ENCODE measurements at regions not wholly inside any gene's neighbourhood (a gene's known extent, or its start where the extent isn't known, plus 50 kb on each side); places are given as distances from the start of the nearest gene placed in this dataset.

DNA sequence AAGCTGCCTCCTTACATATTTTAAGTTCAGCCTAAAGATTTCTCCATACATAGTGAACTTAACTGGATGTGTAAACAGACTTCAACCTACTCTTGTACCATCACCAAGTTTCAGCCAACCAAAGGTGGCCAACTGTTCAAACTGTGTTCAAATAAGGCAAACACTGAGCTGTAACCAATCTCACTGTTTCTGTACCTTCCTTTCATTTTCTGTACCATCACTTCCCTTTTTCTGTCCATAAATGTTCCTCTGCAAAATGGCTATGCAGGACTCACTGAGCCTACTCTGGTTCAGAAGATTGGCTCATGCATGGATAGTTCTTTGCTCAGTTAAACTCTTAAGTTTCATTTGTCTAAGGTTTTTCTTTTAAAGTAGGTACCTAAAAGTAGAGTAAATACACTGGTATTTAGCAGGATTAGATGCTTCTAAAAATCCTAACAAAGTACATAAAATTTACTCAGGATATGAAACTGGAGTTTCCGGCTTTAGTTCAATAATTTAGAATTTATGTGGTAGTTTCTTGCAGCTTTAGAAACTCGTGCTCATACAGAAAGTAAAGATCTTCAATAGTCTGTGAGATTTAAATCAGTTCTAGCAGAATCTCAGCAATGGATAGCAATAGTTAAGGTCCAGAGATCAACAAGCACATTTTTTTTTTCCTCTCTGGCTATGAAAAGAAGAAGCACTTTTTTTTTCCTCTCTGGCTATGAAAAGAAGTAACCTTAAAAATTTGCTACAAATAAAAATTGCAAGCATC, 282.0 kb upstream of the PPFIA2 start:
- no peak for DNase-seq (ENCODE audit: low read depth in 2 of 2)

DNA sequence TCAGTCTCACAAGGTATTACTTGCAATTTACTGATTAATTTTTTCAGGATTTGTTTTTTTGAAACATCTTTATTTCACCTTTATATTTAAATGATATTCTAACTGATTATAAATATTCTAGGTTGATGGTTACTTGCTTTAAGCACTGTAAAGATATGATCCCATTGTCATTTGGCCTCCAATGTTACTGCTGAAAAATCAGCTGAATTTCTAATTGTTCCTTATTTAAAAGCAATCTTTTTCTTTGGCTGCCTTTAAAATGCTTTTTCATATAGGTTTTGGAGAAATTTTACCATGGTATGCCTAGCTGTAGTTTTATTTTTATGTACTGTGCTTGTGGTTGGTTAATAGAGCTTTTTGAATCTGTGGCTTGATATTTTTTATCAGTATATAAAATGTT, 275.6 kb upstream of the PPFIA2 start:
- no peak for DNase-seq (ENCODE audit: low read depth in 2 of 2)

DNA sequence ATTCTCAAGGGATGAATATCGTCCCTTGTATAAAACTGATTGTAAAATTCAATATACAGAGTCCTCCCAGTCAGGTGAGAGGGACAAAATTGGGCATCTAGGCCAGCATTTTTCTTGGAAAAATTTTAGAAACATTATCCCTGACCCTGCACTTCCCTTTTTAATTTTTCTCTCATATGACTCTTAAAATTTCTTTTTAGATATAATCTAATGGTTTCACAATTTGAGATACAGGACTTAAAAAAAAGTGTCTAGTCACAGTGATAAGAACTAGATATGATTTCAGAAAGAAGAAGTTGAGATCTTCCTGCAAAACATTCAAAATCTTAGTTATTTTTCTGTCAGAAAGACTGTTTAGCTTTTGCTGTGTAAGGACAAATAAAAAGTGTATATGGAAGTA, 270.8 kb upstream of the PPFIA2 start:
- no peak for DNase-seq (ENCODE audit: low read depth in 2 of 2)

DNA sequence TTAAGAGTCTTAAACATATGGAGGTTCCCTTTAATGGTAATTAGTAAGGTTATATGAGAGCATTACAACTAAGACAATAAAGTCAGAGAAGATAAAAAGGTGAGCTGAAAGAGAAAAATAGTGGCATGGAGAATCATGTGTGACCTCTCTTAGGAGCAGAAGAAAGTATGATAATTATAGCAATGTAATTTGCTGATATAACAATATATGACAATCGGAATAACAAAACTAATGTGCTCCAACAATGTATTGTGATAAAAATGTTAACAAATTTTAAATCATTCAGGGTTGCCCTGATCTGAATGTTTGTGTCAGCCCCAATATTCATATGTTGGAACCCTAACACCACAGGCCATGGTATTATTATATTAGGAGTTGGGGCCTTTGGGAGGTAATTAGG, 269.6 kb upstream of the PPFIA2 start:
- DNase-seq (ENCODE audit: low read depth in 2 of 2) = no peak

DNA sequence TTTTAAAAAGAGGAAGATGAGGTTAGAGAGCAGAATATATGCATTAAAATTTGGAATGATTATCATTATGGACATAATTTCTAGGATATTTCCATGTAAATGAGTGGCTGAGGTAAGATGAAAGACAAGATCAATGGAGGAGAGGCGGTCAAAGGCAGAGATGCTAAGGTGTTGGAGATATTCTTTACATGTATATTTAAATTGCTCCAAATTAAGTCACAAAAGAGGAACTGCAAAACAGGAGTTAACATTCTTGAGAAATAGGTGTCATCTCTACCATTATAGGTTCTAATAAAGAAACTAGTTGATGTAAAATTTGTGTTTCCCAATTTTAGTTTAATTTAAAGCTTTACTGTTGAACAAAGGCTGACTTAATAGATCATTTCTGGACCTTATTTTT, 268.5 kb upstream of the PPFIA2 start:
- DNase-seq (ENCODE audit: low read depth in 2 of 2) = no peak

DNA sequence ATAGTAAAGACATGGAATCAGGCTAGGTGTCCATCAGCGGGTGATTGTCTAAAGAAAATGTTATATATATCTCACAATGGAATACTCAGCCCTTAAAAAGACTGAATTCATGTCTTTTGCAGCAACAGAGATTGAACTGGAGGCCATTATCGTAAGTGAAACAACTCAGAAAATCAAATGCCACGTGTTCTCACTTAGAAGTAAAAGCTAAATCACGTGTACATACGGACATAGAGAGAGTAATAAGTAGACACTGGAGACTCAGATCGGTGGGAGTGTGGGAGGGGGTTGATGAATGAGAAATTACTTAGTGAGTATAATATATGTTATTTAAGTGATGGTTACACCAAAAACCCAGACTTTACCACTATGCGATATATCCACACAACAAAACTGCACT, 266.3 kb upstream of the PPFIA2 start:
- DNase-seq (ENCODE audit: low read depth in 2 of 2) = no peak

DNA sequence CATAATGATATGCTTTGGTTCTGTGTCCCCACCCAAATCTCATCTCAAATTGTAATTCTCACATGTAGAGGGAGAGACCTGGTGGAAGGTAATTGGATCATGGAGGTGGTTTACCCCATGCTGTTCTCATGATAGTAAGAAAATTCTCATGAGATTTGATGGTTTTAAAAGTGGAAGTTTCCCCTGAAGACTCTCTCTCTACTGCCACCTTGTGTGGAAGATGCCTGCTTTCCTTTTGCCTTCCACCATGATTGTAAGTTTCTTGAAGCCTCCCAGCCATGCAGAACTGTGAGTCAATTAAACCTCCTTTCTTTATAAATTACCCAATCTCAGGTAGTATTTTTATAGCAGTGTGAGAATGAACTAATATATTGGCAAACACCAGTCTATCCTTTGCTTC, 260.4 kb upstream of the PPFIA2 start:
- no peak for DNase-seq (ENCODE audit: low read depth in 2 of 2)

DNA sequence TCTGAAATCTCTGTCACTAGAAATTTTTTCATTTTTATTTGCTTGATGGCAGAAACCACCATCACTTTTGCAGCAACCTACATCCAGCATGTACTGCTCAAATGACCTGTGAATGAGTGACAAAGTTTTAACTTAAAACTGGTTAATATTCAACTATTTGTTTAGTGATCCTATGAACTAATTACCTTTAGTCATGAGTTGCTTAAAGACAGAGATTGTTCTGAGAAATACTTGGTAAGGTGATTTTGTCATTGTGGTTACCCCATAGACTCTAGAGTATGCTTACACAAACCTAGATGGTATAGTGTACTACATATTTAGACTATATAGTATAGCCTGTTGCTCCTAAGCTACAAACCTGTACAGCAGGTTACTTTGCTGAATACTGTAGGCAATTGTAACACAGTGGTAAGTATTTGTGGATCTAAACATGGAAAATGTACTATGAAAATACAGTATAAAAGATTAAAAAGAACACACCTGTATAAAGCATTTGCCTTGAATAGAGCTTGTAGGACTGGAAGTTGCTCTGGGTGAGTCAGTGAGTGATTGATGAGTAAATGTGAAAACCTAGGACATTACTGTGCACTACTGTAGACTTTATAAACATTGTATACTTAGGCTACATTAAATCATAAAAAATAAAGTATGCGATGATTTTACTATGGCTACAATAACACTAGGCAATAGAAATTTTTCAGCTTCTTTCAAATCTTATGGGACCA, 256.6 kb upstream of the PPFIA2 start:
- no peak for DNase-seq (ENCODE audit: low read depth in 2 of 2)

DNA sequence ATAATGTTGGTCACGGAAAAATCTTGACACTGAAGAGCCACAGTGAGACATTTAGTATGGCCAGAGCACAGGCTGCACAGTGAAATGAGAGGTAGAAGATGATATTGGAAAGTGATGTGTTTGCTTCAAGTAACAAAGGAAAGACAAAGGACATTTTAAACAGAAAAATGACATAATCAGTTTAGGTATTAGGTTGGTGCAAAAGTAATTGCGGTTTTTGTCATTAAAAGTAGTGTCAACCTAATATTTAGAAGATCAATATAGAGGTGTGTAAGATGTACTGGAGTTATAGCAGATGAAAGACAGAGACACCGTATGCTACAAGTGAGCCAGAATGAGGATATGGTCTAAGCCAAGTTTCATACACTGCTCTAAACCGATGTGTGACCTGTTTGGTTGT, 253.0 kb upstream of the PPFIA2 start:
- no peak for DNase-seq (ENCODE audit: low read depth in 2 of 2)

DNA sequence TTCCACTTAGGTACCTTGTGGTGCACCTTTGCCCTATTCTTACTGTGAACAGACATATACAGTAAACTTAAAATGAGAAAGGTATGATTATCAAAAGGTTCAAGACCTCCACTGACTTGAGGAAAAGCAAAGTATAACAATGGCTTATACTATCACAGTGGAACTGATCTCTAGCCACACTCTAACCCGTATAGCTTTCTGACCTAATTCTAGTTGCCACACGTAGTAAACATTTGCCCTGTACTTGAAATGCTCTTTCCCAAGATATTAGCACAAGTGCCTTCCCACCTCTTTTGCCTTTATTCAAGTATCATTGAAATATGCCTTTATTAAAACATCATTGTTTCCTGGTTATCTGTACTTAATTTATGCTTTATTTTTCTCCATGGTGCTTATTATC, 250.4 kb upstream of the PPFIA2 start:
- no peak for DNase-seq (ENCODE audit: low read depth in 2 of 2)

DNA sequence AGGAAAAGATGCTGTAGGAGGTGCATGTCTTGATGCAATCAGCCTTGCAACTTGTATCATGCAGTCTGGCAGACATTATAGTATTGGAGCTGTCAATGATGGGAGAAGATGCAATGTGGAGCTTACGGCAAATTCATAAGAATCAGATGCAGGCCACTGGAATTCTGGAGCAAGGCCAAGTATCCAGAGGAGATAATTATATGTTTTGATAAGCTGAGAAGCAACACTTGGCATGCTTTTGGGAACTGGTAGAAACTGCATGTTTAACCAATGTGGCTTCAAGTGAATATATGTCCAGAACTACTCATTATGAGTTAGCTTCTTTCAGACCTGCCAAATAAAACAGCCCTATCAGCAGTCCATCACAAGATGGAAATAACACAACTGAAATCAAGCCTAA, 249.1 kb upstream of the PPFIA2 start:
- no peak for DNase-seq (ENCODE audit: low read depth in 2 of 2)

DNA sequence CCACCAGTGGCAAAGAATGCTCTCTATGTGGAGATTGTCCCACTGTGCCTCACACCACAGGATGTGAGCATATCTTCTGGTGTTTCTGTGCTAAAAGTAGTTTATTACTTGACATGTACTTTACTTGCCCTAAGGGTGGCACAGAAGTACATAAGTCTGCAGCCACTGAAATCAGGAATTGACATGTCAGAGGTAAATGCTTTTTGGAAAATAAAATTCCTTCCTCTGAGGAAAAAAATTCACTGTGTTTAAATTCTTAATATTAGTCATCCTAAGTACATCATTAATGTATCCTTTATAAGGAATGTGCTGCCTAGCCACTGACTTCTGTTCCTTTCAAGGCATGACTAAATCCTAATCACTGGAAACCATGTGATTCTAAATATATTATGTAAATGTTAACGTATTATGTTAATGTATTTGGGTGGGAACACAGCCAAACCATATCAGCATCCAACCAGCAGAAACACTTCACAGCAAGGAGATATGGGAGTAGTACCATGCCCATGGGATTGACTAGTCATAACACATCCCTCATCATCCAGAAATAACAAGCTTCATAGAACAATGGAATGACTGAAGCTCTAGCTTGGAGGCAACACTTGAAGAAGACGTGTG, 239.7 kb upstream of the PPFIA2 start:
- no peak for DNase-seq (ENCODE audit: low read depth in 2 of 2)

DNA sequence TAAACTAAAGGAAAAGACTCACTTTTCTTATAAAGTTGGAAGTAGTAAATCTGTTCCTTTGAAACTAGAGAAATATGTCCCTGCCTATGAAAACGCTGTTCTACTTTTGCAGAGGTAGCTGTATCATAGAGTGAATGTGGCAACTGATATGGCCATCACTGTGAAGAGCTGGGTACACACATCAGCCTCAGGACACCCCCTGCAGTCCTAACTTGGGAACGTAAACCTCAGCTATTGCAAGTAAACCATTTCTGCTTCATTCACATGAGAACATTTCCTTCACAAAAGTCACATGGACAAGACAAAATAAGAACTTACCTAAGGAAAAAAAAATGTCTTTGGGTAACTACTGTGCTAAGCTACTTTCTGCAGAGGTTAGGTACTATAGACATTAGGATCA, 233.3 kb upstream of the PPFIA2 start:
- DNase-seq (ENCODE audit: low read depth in 2 of 2) = peak in 1 of 2 experiments; percentile 4

DNA sequence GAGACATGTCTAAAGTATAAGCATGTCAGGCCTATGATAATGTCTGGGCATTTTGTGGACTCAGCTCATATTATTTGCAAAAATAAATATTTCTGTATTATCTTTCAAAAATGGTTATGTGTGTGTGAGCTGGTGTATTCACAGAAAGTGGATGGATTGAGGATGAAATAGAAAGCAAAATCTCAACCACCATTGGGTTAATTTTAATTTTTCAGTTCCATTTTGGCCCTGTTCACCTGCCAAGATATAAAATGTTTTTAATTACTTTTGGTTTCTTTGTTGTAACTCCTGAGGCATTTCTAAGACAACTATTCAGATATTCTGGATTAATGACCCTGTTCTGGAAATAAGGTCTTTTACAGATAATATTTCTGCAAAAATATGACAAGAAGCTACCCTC, 232.7 kb upstream of the PPFIA2 start:
- DNase-seq (ENCODE audit: low read depth in 2 of 2) = no peak

DNA sequence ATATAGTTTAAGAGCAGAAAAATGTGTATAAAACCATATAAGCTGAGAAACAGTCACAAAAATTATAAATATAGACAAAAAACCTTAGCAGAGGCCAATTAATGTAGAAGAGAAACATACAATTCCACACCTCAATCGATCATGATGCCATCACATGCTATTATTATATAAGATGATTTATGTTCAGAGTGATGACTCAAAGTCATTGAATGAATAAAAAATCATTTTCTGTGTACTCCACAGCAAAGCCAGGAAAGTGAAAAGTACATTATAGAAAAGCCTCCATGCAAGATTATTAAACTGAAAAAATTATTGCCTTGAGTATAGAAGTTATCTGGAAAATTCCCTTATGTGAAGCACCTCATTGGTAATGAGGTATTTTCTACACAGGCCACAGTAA, 229.2 kb upstream of the PPFIA2 start:
- no peak for DNase-seq (ENCODE audit: low read depth in 2 of 2)

DNA sequence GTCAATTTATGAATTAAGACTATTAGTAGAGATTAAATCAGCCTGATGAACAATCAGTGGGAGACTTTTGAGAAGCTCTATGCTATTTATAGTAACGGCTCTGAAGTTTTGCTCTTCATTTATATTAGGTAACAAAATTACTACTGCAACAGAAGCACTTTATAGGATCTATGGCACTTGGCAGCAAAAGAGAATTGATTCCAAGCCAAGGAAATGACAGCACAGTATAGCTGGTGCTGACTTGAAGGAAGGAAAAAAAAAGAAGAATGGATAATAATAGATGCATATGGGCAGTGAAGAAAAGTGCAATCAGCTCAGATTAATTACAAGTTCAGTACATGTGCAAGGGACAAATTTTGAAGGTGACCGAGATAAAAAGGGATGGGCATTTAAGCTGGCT, 228.2 kb upstream of the PPFIA2 start:
- DNase-seq (ENCODE audit: low read depth in 2 of 2) = no peak

DNA sequence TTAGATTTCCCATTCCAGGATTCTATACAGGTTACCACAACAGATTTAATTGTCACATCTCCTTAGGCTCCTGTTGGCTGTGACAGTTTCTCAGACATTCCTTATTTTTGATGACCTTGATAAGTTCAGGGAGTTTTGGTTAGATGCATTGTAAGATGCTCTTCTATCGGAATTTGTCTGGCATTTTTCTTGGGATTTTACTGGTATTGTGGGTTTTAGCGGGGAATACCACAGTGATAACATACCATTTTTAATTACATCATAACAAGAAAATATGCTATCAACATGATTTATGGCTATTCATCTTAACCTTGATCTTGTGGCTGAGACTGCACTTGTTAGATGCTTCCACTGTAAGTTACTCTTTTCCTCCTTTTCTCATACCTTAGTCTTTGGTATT, 217.5 kb upstream of the PPFIA2 start:
- no peak for DNase-seq (ENCODE audit: low read depth in 2 of 2)

DNA sequence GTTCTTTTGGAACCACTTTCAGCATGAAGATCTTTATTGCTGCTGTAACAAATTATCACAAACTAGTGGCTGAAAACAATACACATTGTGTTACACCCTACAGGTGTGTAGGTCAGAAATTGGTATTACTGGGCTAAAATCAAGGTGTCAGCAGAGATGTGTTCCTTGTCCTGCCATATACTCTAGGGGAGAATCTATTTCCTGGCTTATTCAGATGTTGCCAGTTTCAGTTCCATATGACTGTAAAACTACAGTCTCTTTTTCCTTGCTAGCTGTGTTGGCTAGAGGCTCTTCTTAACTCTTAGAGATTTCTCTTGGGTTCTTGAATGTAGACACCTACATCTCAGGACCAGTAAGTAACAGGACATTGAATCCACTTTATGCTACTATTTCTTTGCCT, 215.6 kb upstream of the PPFIA2 start:
- no peak for DNase-seq (ENCODE audit: low read depth in 2 of 2)

DNA sequence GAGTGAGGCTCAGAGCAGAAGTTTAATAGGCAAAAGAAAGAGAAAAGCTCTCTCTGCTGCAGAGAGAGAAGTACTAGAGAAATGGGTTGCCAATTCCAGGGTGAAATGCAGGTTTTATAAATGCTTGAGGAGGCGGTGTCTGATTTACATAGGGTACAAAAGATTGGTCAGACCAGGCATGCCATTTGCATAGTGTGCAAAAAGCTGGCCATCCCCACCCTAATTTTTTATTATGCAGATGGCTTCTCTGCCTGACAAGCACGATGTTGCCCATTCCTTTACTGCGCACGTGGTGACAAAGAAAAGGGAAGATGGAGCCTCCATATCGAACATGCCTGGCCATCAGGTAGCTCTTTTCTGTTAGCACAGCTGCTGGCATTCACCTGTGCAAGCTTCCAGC, 209.3 kb upstream of the PPFIA2 start:
- no peak for DNase-seq (ENCODE audit: low read depth in 2 of 2)

DNA sequence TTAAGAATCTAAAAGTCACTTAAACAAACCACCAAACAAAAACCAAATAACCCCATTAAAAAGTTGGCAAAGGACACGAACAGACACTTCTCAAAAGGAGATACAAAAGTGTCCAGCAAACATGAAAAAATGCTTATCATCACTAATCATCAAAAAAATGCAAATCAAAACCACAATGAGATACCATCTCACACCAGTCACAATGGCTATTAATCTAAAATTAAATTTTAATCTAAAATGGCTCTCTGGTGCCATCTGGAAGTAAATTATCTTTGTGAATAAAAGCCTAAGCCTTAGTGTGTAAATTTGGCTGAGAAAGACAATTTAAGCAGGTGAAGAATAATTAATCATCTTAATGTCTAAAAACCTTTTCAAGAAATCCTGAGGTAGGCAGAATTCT, 204.5 kb upstream of the PPFIA2 start:
- DNase-seq (ENCODE audit: low read depth in 2 of 2) = no peak

DNA sequence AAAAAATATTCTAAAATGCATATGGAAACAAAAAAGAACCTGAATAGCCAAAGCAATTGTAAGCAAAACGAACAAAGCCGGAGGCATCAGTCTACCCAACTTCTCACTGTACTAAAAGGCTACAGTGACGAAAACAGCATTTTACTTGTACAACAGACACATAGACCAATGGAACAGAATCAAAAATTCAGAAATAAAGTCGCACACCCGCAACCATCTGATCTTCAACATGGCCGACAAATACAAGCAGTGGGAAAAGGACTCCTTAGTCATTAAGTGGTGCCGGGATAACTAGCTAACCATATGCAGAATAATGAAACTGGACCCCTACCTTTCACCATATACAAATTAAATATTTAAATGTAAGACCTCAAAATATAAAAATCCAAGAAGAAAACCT, 203.9 kb upstream of the PPFIA2 start:
- no peak for DNase-seq (ENCODE audit: low read depth in 2 of 2)

DNA sequence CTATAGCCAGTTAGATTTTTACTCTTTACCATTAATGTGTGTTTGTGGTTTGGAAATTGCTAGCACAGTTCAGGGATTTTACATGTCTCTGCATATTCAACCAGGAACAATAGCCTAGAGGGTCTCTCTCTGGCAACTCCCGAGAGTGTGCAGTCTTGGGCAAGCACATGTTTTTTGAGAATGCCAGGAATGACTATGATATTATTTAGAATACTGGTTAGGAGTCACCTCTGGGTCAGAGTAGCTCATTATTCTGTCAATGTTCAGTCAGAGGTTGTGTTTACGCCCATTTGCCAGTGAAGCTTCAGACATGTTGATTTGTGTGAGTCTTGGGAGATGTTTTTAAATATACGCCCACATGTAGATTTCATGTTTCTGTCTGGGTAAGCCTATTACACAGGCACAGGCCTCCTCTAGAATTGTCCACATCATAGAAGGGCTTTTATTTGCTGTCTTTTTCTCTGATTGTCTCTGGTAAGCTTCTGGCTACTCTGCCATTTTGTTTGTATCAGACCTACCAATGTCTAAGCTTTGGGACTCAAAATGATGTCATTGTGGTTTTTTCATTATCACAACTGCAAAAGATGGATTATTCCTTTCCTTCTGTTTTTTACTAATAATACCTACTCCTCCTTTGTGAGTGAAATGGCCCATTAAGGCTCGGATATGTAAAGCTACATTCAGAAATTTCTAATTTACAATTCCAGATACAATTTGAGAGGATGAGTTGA, 203.1 kb upstream of the PPFIA2 start:
- DNase-seq (ENCODE audit: low read depth in 2 of 2) = no peak

DNA sequence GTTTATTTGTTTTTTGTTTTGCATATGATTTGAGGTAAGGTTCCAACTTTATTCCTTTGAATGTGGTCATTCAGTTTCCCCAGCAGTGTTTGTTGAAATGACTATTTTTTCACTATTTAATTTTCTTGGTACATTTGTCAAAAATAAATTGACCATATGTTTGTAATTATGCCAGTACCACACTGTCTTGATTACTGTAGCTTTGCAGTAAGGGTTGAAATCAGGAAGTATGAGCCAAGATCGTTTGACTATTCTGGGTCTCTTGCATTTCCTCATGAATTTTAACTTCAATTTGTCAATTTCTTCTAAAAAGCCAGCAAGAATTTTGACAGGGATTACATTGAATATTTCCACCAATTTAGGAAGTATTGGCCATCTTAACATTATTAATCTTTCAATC, 199.3 kb upstream of the PPFIA2 start:
- no peak for DNase-seq (ENCODE audit: low read depth in 2 of 2)

Data from stimulated activated CD4-positive, alpha-beta T cell treated with anti-CD3 and anti-CD28 coated beads, Interleukin-12 subunit alpha, Interleukin-12 subunit beta, amount 100 ng/mL, for 24 hours (primary cell).